ENCODE measurements at regions not wholly inside any gene's neighbourhood (a gene's known extent, or its start where the extent isn't known, plus 50 kb on each side); places are given as distances from the start of the nearest gene placed in this dataset.

- no peak for DNase-seq (ENCODE audit: low spot score)
Observed at GRCh38 chr11:39144351-39145130, 2314.9 kb downstream of the LRRC4C start.

GRCh38 chr11:39139581-39139980 is 2319.9 kb downstream of the LRRC4C start:
- DNase-seq (ENCODE audit: low spot score): no peak

GRCh38 chr11:39120890-39121289 is 2338.6 kb downstream of the LRRC4C start:
- no peak for DNase-seq (ENCODE audit: low spot score)

GRCh38 chr11:39113606-39114005 is 2345.8 kb downstream of the LRRC4C start:
- DNase-seq (ENCODE audit: low spot score): no peak

- no peak for DNase-seq (ENCODE audit: low spot score)
Observed at GRCh38 chr11:39102236-39102635, 2357.2 kb downstream of the LRRC4C start.

- no peak for DNase-seq (ENCODE audit: low spot score)
Observed at GRCh38 chr11:39078465-39078864, 2381.0 kb downstream of the LRRC4C start.

- DNase-seq (ENCODE audit: low spot score): no peak
Observed at GRCh38 chr11:39037611-39038010, 2421.8 kb downstream of the LRRC4C start.

- no peak for DNase-seq (ENCODE audit: low spot score)
Observed at GRCh38 chr11:39036021-39036420, 2423.4 kb downstream of the LRRC4C start.

GRCh38 chr11:39021539-39021938 is 2423.5 kb upstream of the RAG2 start:
- no peak for DNase-seq (ENCODE audit: low spot score)

- DNase-seq (ENCODE audit: low spot score): no peak
Observed at GRCh38 chr11:39011797-39012196, 2413.8 kb upstream of the RAG2 start.

GRCh38 chr11:38990841-38991240 is 2392.8 kb upstream of the RAG2 start:
- DNase-seq (ENCODE audit: low spot score): no peak

- no peak for DNase-seq (ENCODE audit: low spot score)
Observed at GRCh38 chr11:38990139-38990538, 2392.1 kb upstream of the RAG2 start.

GRCh38 chr11:38988908-38989307 is 2390.9 kb upstream of the RAG2 start:
- DNase-seq (ENCODE audit: low spot score): no peak

GRCh38 chr11:38972220-38972619 is 2374.2 kb upstream of the RAG2 start:
- DNase-seq (ENCODE audit: low spot score): no peak

- DNase-seq (ENCODE audit: low spot score): no peak
Observed at GRCh38 chr11:38971141-38971540, 2373.1 kb upstream of the RAG2 start.

GRCh38 chr11:38968951-38969350 is 2370.9 kb upstream of the RAG2 start:
- DNase-seq (ENCODE audit: low spot score): no peak

- DNase-seq (ENCODE audit: low spot score): no peak
Observed at GRCh38 chr11:38952698-38953097, 2354.7 kb upstream of the RAG2 start.

- no peak for DNase-seq (ENCODE audit: low spot score)
Observed at GRCh38 chr11:38950867-38951266, 2352.8 kb upstream of the RAG2 start.

GRCh38 chr11:38948392-38948791 is 2350.4 kb upstream of the RAG2 start:
- no peak for DNase-seq (ENCODE audit: low spot score)

GRCh38 chr11:38937709-38938108 is 2339.7 kb upstream of the RAG2 start:
- DNase-seq (ENCODE audit: low spot score): no peak

GRCh38 chr11:38935941-38936340 is 2337.9 kb upstream of the RAG2 start:
- DNase-seq (ENCODE audit: low spot score): no peak

- DNase-seq (ENCODE audit: low spot score): no peak
Observed at GRCh38 chr11:38927993-38928392, 2330.0 kb upstream of the RAG2 start.

- DNase-seq (ENCODE audit: low spot score): no peak
Observed at GRCh38 chr11:38924644-38925043, 2326.6 kb upstream of the RAG2 start.

GRCh38 chr11:38900211-38900610 is 2302.2 kb upstream of the RAG2 start:
- DNase-seq (ENCODE audit: low spot score): no peak

All from CD4-positive, alpha-beta T cell treated with Interleukin-2 at 100 ng/mL for 4 hours (primary cell).